Heart left ventricle (tissue), 13 donors: ENCODE measurements at regions not wholly inside any gene's neighbourhood (a gene's known extent, or its start where the extent isn't known, plus 50 kb on each side); places are given as distances from the start of the nearest gene placed in this dataset.

Source experiments
- CTCF ChIP-seq, 12 donors: fragments of 200-600 bp; sonication (generic) in 4 of 12; IDR thresholded peaks; one replicate each; pipeline versions ENCODE4 v1.5.0 to v1.8.0; 2018 to 2022; ENCODE audit warnings: antibody characterized with exemption in 12 of 12, mild to moderate bottlenecking in 5 of 12
- POLR2A ChIP-seq, 2 donors: fragments of 450-650 bp; IDR thresholded peaks; one replicate each; pipeline ENCODE4 v1.6.1; 2017; ENCODE audit warnings: antibody characterized with exemption in 2 of 2, mild to moderate bottlenecking in 2 of 2, moderate library complexity in 2 of 2
- donor health status: ischemic (EF 13 %, LVEDD 7.1; RV severe dilation, severe dysfunction).
- donor health status: DM: no; HTN: yes; CAD: no.
- donor health status: DM: no; HTN: no; CAD: no.
- donor health status: ischemic (EF 25% LVEDD 6.9; RV normal size, moderate dysfunction).
- donor health status: ischemic (EF 25% LVEDD 5.7; RV mildly dilated, moderate dysfunction).
- donor health status: ischemic (EF 35%, LVEDD 5.7; RV mildly dilated, moderate dysfunction).
- donor health status: nonischemic (EF 11% LVEDD 7.7; RV severe dilation, severe dysfunction).
- donor health status: DM: yes; HTN: yes; CAD: no.
- donor health status: PGD.
- donor health status: ischemic (EF 29% LVEDD 5.4; RV normal size, mild dysfunction).
- donor health status: nonischemic (EF 23%, LVEDD 6.1; RV moderate dilation, normal function).

- TF ChIP-seq CTCF (IDR thresholded peaks at IDR 0.05), result no peak
- no peak for TF ChIP-seq POLR2A (IDR thresholded peaks at IDR 0.05)
Observed at GRCh38 chr6:14966906-14967711, 278.8 kb upstream of the JARID2 start.
